ENCODE measurements at regions not wholly inside any gene's neighbourhood (a gene's known extent, or its start where the extent isn't known, plus 50 kb on each side); places are given as distances from the start of the nearest gene placed in this dataset.

GRCh38 chr20:6940048-6940447, 172.6 kb downstream of the BMP2 start:
- H3K27ac Mint-ChIP-seq, result peak overlapping the region; percentile 80
- peak; percentile 85 for DNase-seq
- 58 to 83% methylated on average over 1 to 5 of the region's 5 CpGs for whole genome bisulfite sequencing, 2 experiments (ENCODE audit: insufficient coverage in 1 of 2, insufficient read length in 1 of 2)
- H3K27ac ChIP-seq (ENCODE audit: low read depth, low read length), result no peak overlapping the region
- peak; percentile 97 for TF ChIP-seq CTCF (conservative IDR thresholded peaks at IDR 0.05)
- no peaks in the 10 kb centered on the region for H3K27me3 ChIP-seq (ENCODE audit: control insufficient read depth, insufficient read depth, low read length, poor library complexity, severe bottlenecking)
- peaks cover 7% of the 10 kb centered on the region for H3K9me3 Mint-ChIP-seq
- H3K4me1 Mint-ChIP-seq, result peaks cover 41% of the 10 kb centered on the region
- H3K4me1 ChIP-seq (ENCODE audit: control insufficient read depth, insufficient read depth, low read length), result peaks cover 13% of the 10 kb centered on the region
- peaks cover 5% of the 10 kb centered on the region for H3K36me3 Mint-ChIP-seq (ENCODE audit: low read depth)
- no peak overlapping the region for H3K9ac ChIP-seq (ENCODE audit: extremely low read depth, low read length, poor library complexity, severe bottlenecking)
- no peaks in the 10 kb centered on the region for H3K36me3 ChIP-seq (ENCODE audit: control insufficient read depth, insufficient read depth, low read length)
- H3K4me3 Mint-ChIP-seq, result no peak overlapping the region
- peaks cover 9% of the 10 kb centered on the region for H3K9me3 ChIP-seq (ENCODE audit: control insufficient read depth, low read length)
- no peaks in the 10 kb centered on the region for H3K27me3 Mint-ChIP-seq (ENCODE audit: insufficient read depth)
- H3K4me3 ChIP-seq (ENCODE audit: low read length), result peak overlapping the region; percentile 22

- Histone ChIP-seq H3K36me3 (ENCODE audit: control insufficient read depth, insufficient read depth, low read length) (no peaks in the 10 kb centered on the region), H3K4me3 (ENCODE audit: low read length) (peak overlapping the region; percentile 22), H3K4me1 (ENCODE audit: control insufficient read depth, insufficient read depth, low read length) (peaks cover 13% of the 10 kb centered on the region), H3K9ac (ENCODE audit: extremely low read depth, low read length, poor library complexity, severe bottlenecking) (no peak overlapping the region), H3K9me3 (ENCODE audit: control insufficient read depth, low read length) (peaks cover 17% of the 10 kb centered on the region), H3K27me3 (ENCODE audit: control insufficient read depth, insufficient read depth, low read length, poor library complexity, severe bottlenecking) (no peaks in the 10 kb centered on the region), H3K27ac (ENCODE audit: low read depth, low read length) (no peak overlapping the region)
- WGBS, 2 experiments (ENCODE audit: insufficient coverage in 1 of 2, insufficient read length in 1 of 2), result 39% methylated on average over 2 of the region's 2 CpGs; no CpG with 5 or more reads in 1 of the 2 experiments
- Mint-ChIP-seq H3K9me3 (peaks cover 11% of the 10 kb centered on the region), H3K27me3 (ENCODE audit: insufficient read depth) (no peaks in the 10 kb centered on the region), H3K36me3 (ENCODE audit: low read depth) (peaks cover 9% of the 10 kb centered on the region), H3K4me1 (peaks cover 41% of the 10 kb centered on the region), H3K27ac (peak overlapping the region; percentile 49), H3K4me3 (no peak overlapping the region)
- DNase-seq, result no peak
- no peak for TF ChIP-seq CTCF (conservative IDR thresholded peaks at IDR 0.05)
Observed at GRCh38 chr20:6940876-6941275, 173.4 kb downstream of the BMP2 start.

GRCh38 chr20:6941571-6941970, 174.1 kb downstream of the BMP2 start:
- H3K9ac ChIP-seq (ENCODE audit: extremely low read depth, low read length, poor library complexity, severe bottlenecking), result no peak overlapping the region
- H3K4me1 Mint-ChIP-seq, result peaks cover 41% of the 10 kb centered on the region
- no peak overlapping the region for H3K27ac ChIP-seq (ENCODE audit: low read depth, low read length)
- H3K4me3 Mint-ChIP-seq, result no peak overlapping the region
- H3K36me3 Mint-ChIP-seq (ENCODE audit: low read depth), result peaks cover 13% of the 10 kb centered on the region
- H3K9me3 ChIP-seq (ENCODE audit: control insufficient read depth, low read length), result peaks cover 23% of the 10 kb centered on the region
- H3K9me3 Mint-ChIP-seq, result peaks cover 16% of the 10 kb centered on the region
- H3K27ac Mint-ChIP-seq, result no peak overlapping the region
- no peaks in the 10 kb centered on the region for H3K27me3 Mint-ChIP-seq (ENCODE audit: insufficient read depth)
- H3K4me3 ChIP-seq (ENCODE audit: low read length), result no peak overlapping the region
- no peaks in the 10 kb centered on the region for H3K27me3 ChIP-seq (ENCODE audit: control insufficient read depth, insufficient read depth, low read length, poor library complexity, severe bottlenecking)
- no peak for DNase-seq
- peaks cover 13% of the 10 kb centered on the region for H3K4me1 ChIP-seq (ENCODE audit: control insufficient read depth, insufficient read depth, low read length)
- TF ChIP-seq CTCF (conservative IDR thresholded peaks at IDR 0.05), result no peak
- 86 to 99% methylated on average over 2 of the region's 2 CpGs for WGBS, 2 experiments (ENCODE audit: insufficient coverage in 1 of 2, insufficient read length in 1 of 2)
- H3K36me3 ChIP-seq (ENCODE audit: control insufficient read depth, insufficient read depth, low read length), result no peaks in the 10 kb centered on the region

All from endodermal cell (in vitro differentiated cells).